Esophagus squamous epithelium (tissue), 4 donors: ENCODE measurements at regions not wholly inside any gene's neighbourhood (a gene's known extent, or its start where the extent isn't known, plus 50 kb on each side); places are given as distances from the start of the nearest gene placed in this dataset.

Source experiments
- POLR2A ChIP-seq, 4 donors: fragments of 450-650 bp; IDR thresholded peaks; one replicate each; pipeline ENCODE4 v1.6.1; 2017; ENCODE audit warnings: antibody characterized with exemption in 4 of 4, mild to moderate bottlenecking in 4 of 4, moderate library complexity in 3 of 4
- TF ChIP-seq, protein P1 (sequence below), 6 experiments: fragments of 450-650 bp in 4 of 6; fragments of 200-600 bp in 2 of 6; sonication (generic) in 2 of 6; IDR thresholded peaks; one replicate each; pipeline ENCODE4 v1.5.1; 2016 to 2019; ENCODE audit warnings: antibody characterized with exemption in 6 of 6, mild to moderate bottlenecking in 4 of 6, moderate library complexity in 4 of 6

- TF ChIP-seq, protein P1, sequence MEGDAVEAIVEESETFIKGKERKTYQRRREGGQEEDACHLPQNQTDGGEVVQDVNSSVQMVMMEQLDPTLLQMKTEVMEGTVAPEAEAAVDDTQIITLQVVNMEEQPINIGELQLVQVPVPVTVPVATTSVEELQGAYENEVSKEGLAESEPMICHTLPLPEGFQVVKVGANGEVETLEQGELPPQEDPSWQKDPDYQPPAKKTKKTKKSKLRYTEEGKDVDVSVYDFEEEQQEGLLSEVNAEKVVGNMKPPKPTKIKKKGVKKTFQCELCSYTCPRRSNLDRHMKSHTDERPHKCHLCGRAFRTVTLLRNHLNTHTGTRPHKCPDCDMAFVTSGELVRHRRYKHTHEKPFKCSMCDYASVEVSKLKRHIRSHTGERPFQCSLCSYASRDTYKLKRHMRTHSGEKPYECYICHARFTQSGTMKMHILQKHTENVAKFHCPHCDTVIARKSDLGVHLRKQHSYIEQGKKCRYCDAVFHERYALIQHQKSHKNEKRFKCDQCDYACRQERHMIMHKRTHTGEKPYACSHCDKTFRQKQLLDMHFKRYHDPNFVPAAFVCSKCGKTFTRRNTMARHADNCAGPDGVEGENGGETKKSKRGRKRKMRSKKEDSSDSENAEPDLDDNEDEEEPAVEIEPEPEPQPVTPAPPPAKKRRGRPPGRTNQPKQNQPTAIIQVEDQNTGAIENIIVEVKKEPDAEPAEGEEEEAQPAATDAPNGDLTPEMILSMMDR (IDR thresholded peaks at IDR 0.05), result no peak
- TF ChIP-seq POLR2A (IDR thresholded peaks at IDR 0.05), result no peak
Observed at GRCh38 chr11:126134461-126135155, 71.9 kb upstream of the CDON start.
